ENCODE measurements at regions not wholly inside any gene's neighbourhood (a gene's known extent, or its start where the extent isn't known, plus 50 kb on each side); places are given as distances from the start of the nearest gene placed in this dataset.

- H3K27ac ChIP-seq, result no peak overlapping the region
- no peaks in the 10 kb centered on the region for H3K36me3 ChIP-seq
- H3K27me3 ChIP-seq, result no peaks in the 10 kb centered on the region
- H3K4me1 ChIP-seq, result peaks cover 0 to 17% (median 4%) of the 10 kb centered on the region in 4 donors
- no peak for DNase-seq
- WGBS, 2 donors, result 90 to 93% methylated on average over 3 of the region's 3 CpGs
- intact Hi-C loops (cut with DNase I), result no loop called here
- TF ChIP-seq EP300 (IDR thresholded peaks at IDR 0.05), result no peak
- peaks cover 0 to 2% (median 0%) of the 10 kb centered on the region in 4 donors for H3K9me3 ChIP-seq
- H3K4me3 ChIP-seq, result no peak overlapping the region
Observed at GRCh38 chr16:9449597-9449996, 358.2 kb downstream of the HAPSTR1 start.

- TF ChIP-seq POLR2AphosphoS5 (IDR thresholded peaks at IDR 0.05) (no peak), EP300 (IDR thresholded peaks at IDR 0.05) (no peak), POLR2A (IDR thresholded peaks at IDR 0.05) (no peak)
- TF ChIP-seq, protein P1, sequence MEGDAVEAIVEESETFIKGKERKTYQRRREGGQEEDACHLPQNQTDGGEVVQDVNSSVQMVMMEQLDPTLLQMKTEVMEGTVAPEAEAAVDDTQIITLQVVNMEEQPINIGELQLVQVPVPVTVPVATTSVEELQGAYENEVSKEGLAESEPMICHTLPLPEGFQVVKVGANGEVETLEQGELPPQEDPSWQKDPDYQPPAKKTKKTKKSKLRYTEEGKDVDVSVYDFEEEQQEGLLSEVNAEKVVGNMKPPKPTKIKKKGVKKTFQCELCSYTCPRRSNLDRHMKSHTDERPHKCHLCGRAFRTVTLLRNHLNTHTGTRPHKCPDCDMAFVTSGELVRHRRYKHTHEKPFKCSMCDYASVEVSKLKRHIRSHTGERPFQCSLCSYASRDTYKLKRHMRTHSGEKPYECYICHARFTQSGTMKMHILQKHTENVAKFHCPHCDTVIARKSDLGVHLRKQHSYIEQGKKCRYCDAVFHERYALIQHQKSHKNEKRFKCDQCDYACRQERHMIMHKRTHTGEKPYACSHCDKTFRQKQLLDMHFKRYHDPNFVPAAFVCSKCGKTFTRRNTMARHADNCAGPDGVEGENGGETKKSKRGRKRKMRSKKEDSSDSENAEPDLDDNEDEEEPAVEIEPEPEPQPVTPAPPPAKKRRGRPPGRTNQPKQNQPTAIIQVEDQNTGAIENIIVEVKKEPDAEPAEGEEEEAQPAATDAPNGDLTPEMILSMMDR (IDR thresholded peaks at IDR 0.05), result no peak
- H3K36me3 ChIP-seq, result no peaks in the 10 kb centered on the region
- no peak overlapping the region for H3K27ac ChIP-seq
- H3K4me1 ChIP-seq, result no peaks in the 10 kb centered on the region
- 74 to 89% methylated on average over 2 of the region's 2 CpGs for WGBS, 2 donors
- intact Hi-C loops (cut with DNase I), result no loop called here
- no peak overlapping the region for H3K4me3 ChIP-seq
- H3K9me3 ChIP-seq, result peaks cover 0 to 2% (median 0%) of the 10 kb centered on the region in 4 donors
- no peak for DNase-seq
- H3K27me3 ChIP-seq, result no peaks in the 10 kb centered on the region
Observed at GRCh38 chr16:9457215-9457614, 365.8 kb downstream of the HAPSTR1 start.

GRCh38 chr16:9458816-9459215 is 367.4 kb downstream of the HAPSTR1 start:
- H3K4me3 ChIP-seq, result no peak overlapping the region
- no peak overlapping the region for H3K27ac ChIP-seq
- H3K9me3 ChIP-seq, result peaks cover 0 to 2% (median 0%) of the 10 kb centered on the region in 4 donors
- H3K36me3 ChIP-seq, result no peaks in the 10 kb centered on the region
- H3K27me3 ChIP-seq, result no peaks in the 10 kb centered on the region
- no peak for TF ChIP-seq EP300 (IDR thresholded peaks at IDR 0.05)
- TF ChIP-seq POLR2A (IDR thresholded peaks at IDR 0.05), result no peak
- TF ChIP-seq POLR2AphosphoS5 (IDR thresholded peaks at IDR 0.05), result no peak
- TF ChIP-seq, protein P1 (IDR thresholded peaks at IDR 0.05), result no peak
- WGBS, 2 donors, result 83 to 86% methylated on average over 6 of the region's 6 CpGs
- intact Hi-C loops (cut with DNase I), result no loop called here
- no peaks in the 10 kb centered on the region for H3K4me1 ChIP-seq
- DNase-seq, result no peak

DNA sequence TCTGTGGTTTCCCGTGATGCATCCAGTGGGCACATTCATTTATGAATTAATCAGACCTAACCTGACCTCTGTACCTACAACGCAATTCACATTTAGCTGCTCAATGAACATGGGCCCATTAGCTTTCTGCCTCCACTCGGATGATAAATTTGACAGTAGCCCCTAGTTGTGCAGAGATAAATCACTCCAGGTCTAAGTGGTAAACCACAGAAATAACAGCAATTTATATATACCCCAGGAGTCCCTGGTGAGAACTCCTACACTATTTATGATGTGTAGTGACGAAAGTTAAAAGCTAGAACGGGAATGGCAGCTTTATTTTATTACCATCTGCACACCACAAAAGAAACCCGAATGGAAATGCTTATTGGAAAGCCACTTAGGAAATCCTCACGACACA is 371.5 kb downstream of the HAPSTR1 start:
- no peaks in the 10 kb centered on the region for H3K27me3 ChIP-seq
- H3K4me3 ChIP-seq, result no peak overlapping the region
- no peak for TF ChIP-seq EP300 (IDR thresholded peaks at IDR 0.05)
- no peak for TF ChIP-seq POLR2AphosphoS5 (IDR thresholded peaks at IDR 0.05)
- no peak for TF ChIP-seq POLR2A (IDR thresholded peaks at IDR 0.05)
- TF ChIP-seq, protein P1 (IDR thresholded peaks at IDR 0.05), result no peak
- H3K9me3 ChIP-seq, result no peaks in the 10 kb centered on the region
- intact Hi-C loops (cut with DNase I), result no loop called here
- H3K36me3 ChIP-seq, result no peaks in the 10 kb centered on the region
- H3K27ac ChIP-seq, result no peak overlapping the region
- no peaks in the 10 kb centered on the region for H3K4me1 ChIP-seq
- WGBS, 2 donors, result 65 to 84% methylated on average over 7 of the region's 7 CpGs
- no peak for DNase-seq

DNA sequence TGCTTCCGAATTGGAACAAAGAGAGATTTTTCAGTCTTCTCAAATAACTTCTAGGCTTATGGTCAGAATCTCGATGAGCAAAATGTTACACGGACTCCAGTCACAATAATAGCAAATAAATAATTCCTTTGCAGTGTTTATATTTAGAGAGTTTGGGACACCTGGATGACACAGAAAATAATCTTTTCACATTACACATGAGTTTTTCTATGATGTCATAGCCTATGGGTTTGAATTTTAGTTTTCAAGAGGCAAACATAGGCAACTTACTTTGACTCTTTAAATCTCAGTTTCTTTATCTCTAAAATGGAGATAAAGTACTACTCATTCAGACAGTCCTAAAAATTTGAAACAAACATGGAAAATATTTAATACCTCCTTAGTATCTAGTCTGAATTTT is 372.0 kb downstream of the HAPSTR1 start:
- Histone ChIP-seq H3K4me1 (no peaks in the 10 kb centered on the region), H3K36me3 (no peaks in the 10 kb centered on the region), H3K27ac (no peak overlapping the region), H3K27me3 (no peaks in the 10 kb centered on the region), H3K9me3 (no peaks in the 10 kb centered on the region), H3K4me3 (no peak overlapping the region)
- TF ChIP-seq, protein P1 (IDR thresholded peaks at IDR 0.05), result no peak
- 90% methylated on average over 3 of the region's 3 CpGs for WGBS, 2 donors
- no peak for DNase-seq
- intact Hi-C loops (cut with DNase I), result no loop called here

Measured in sigmoid colon (tissue), 6 donors.